Large intestine (tissue), 3 donors: ENCODE measurements at regions not wholly inside any gene's neighbourhood (a gene's known extent, or its start where the extent isn't known, plus 50 kb on each side); places are given as distances from the start of the nearest gene placed in this dataset.
A peak's percentile ranks its signal among the peaks of the same experiment; 100 is the strongest.

Experiments
- DNase-seq, 2 donors: peaks; one replicate each; pipeline versions ENCODE4 v3.0.0 to v3.0.0-alpha.2; 2013
- H3K27ac ChIP-seq: one replicate; pipeline ENCODE4 v1.5.1; 2013; ENCODE audit warnings: low read length
- H3K27me3 ChIP-seq: 2 replicates; pipeline ENCODE4 v1.6.1; 2013; ENCODE audit warnings: low read length; ENCODE audit not compliant: control insufficient read depth, insufficient read depth
- H3K36me3 ChIP-seq: 2 replicates; pipeline ENCODE4 v1.6.1; 2013; ENCODE audit warnings: low read length; ENCODE audit not compliant: control insufficient read depth, insufficient read depth
- H3K4me1 ChIP-seq: one replicate; pipeline ENCODE4 v1.6.1; 2013; ENCODE audit warnings: low read length; ENCODE audit not compliant: control insufficient read depth, insufficient read depth
- H3K4me3 ChIP-seq: one replicate; pipeline ENCODE4 v1.5.1; 2013; ENCODE audit warnings: low read length
- H3K9me3 ChIP-seq: one replicate; pipeline ENCODE4 v1.6.1; 2013; ENCODE audit warnings: mild to moderate bottlenecking, low read depth, low read length, moderate library complexity; ENCODE audit not compliant: control insufficient read depth
- whole genome bisulfite sequencing: methylation state at CpG from one replicate; pipeline ENCODE4 v1.1.5; 2013; ENCODE audit warnings: low lambda C conversion rate; ENCODE audit not compliant: insufficient coverage; 5-methylcytosine and 5-hydroxymethylcytosine counted together

DNA sequence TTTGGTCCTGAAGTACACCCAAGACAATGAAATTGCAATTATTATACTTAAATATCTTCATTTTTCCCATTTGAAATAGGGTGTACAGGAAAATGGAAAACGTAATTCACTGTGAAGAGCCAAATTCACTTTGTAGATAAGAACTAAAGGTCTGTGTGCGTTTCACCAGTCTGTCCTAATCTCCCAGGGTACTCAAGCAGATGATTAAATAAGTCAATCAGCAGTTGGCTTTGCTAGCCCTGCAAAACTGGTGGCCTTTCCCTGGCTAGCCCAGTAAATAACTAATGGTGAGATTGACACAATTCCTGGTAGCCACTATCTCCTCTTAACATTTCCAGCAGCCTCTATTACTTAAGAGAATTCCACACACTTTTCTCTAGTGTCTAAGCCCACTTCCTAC lies 389.3 kb downstream of the TBL1XR1 start:
- Histone ChIP-seq H3K36me3 (no peaks in the 10 kb centered on the region), H3K27ac (no peak overlapping the region), H3K4me1 (no peaks in the 10 kb centered on the region), H3K27me3 (no peaks in the 10 kb centered on the region), H3K4me3 (no peak overlapping the region), H3K9me3 (no peaks in the 10 kb centered on the region)
- 29% methylated on average over 1 of the region's 2 CpGs for WGBS
- no peak for DNase-seq

DNA sequence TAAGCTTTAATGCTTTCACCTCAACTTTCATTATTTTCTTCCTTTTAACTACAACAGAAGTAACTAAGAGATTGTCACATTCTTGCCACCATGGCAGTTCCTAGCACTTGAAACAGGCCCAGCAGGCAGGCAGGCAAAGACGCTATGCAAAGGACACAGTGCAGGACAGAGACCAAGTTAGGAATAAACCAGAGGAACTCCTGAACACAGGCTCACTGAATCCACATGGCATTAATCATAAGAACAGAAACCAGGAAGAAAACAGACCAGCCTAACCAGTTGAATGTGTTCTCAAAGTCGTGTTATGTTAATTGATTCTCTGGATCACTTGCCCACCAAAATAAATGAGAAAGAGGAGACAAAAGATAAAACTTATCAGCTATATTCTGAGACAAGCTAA lies 397.6 kb downstream of the TBL1XR1 start:
- Histone ChIP-seq H3K4me3 (no peak overlapping the region), H3K36me3 (no peaks in the 10 kb centered on the region), H3K27ac (no peak overlapping the region), H3K4me1 (no peaks in the 10 kb centered on the region), H3K9me3 (no peaks in the 10 kb centered on the region), H3K27me3 (no peaks in the 10 kb centered on the region)
- DNase-seq, result no peak
- WGBS, result 33% methylated on average over 1 of the region's 2 CpGs

DNA sequence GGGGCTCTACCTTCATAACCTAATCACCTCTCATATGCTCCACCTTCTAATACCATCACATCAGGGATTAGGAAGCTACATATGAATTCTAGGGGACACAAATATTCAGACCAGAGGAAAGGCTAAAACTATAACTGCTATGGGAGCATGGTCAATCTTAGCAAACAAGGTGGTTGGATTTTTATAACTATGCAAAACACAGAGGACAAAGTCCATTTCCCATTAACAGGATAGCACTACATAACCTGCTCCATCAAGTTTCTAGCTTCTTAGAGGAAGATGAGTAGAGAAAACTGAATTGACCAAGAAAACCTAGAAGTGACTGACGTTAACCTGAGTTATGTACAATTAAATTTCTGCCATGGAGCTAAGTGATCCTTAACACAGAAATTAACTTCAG lies 398.6 kb downstream of the TBL1XR1 start:
- no CpG with 5 or more reads among the region's 1 CpG for WGBS
- Histone ChIP-seq H3K27ac (no peak overlapping the region), H3K27me3 (no peaks in the 10 kb centered on the region), H3K9me3 (no peaks in the 10 kb centered on the region), H3K4me1 (no peaks in the 10 kb centered on the region), H3K36me3 (no peaks in the 10 kb centered on the region), H3K4me3 (no peak overlapping the region)
- peak; percentile 21 to 71 for DNase-seq

DNA sequence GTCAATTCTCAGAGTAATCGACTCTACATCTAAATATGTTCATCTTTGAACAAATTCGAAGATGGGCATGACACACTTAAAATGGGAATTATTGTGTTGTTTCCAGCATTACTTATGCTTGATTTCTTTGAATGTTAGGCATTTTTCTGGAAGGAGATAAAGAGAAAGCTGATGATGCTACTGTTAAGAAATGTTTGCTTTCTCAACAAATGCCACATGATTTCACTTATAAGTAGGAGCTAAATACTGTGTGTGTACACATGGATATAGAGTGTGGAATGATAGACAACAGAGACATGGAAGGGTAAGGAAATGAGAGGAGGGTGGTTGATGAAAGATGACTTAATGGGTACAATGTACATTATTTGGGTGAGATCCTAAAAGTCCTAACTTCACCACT lies 400.9 kb downstream of the TBL1XR1 start:
- no peaks in the 10 kb centered on the region for H3K27me3 ChIP-seq
- H3K9me3 ChIP-seq, result no peaks in the 10 kb centered on the region
- DNase-seq, result no peak
- no peaks in the 10 kb centered on the region for H3K36me3 ChIP-seq
- WGBS, result 71% methylated on average over 1 of the region's 2 CpGs
- H3K27ac ChIP-seq, result no peak overlapping the region
- no peaks in the 10 kb centered on the region for H3K4me1 ChIP-seq
- no peak overlapping the region for H3K4me3 ChIP-seq

DNA sequence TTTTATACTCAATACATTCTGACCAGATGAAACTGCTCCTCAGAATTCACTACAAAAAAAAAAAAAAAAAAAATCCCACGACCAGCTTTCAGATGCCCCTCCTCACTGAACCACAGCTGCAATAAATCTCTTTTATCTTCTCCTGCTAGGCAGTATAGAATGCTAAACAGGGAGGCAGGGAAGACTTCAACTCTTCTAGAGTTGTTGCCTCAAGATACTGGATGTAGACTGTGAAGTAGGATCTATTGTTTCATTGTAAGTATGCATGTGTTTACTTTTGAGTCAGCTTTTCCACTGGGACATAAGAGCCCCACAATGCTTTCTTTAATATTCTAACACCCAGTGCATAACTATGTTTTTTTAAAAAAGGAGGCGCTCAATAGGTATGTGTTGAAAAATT lies 401.4 kb downstream of the TBL1XR1 start:
- H3K27me3 ChIP-seq, result no peaks in the 10 kb centered on the region
- DNase-seq, result no peak
- WGBS, result 83% methylated on average over 1 of the region's 2 CpGs
- H3K36me3 ChIP-seq, result no peaks in the 10 kb centered on the region
- H3K4me3 ChIP-seq, result no peak overlapping the region
- no peak overlapping the region for H3K27ac ChIP-seq
- no peaks in the 10 kb centered on the region for H3K9me3 ChIP-seq
- no peaks in the 10 kb centered on the region for H3K4me1 ChIP-seq

DNA sequence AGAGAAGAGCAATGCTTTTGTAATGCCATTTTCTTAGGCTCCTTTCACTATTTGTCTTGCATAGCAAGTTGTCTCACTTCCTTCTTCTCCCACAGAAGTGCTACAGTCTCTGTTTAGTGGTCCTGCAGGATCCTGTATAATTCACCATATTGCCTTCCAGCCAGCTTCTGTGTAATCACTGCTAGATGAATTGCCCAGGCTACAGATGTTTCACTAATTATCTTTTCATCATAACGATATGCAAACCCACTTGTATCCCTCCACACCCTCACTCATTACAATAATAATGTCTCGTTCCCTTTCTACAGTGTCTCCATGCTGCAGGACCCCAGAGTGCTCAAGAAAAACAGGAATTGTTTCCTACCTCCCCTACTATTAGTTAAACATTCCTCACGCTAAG lies 402.9 kb downstream of the TBL1XR1 start:
- WGBS, result 60% methylated on average over 3 of the region's 3 CpGs

DNA sequence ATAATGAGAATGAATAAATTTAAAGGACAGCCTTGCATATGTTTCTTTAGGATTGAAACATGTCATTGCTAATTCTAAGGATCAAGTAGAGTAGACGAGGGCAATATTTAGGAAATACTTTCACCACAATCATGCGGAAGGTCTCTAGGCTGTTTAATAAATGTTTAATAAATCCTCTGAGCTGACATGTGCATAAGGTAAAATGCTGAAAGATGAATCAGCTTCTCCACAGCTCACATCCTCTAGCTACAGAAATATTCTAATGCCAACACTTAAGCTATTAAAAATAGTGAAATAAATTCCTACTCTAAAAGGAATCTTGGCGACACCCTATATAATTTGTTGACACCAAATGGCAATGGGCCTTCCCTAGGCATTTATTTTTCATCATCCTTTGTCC lies 407.3 kb downstream of the TBL1XR1 start:
- WGBS, result no CpG with 5 or more reads among the region's 3 CpGs
- no peak for DNase-seq
- no peaks in the 10 kb centered on the region for H3K4me1 ChIP-seq
- H3K36me3 ChIP-seq, result no peaks in the 10 kb centered on the region
- H3K27ac ChIP-seq, result no peak overlapping the region
- H3K4me3 ChIP-seq, result no peak overlapping the region
- H3K9me3 ChIP-seq, result no peaks in the 10 kb centered on the region
- no peaks in the 10 kb centered on the region for H3K27me3 ChIP-seq

More for the DNA sequence above, 402.9 kb downstream of the TBL1XR1 start:
- no peak for DNase-seq
- no peak overlapping the region for H3K27ac ChIP-seq
- H3K27me3 ChIP-seq, result no peaks in the 10 kb centered on the region
- H3K36me3 ChIP-seq, result no peaks in the 10 kb centered on the region
- no peaks in the 10 kb centered on the region for H3K9me3 ChIP-seq
- H3K4me3 ChIP-seq, result no peak overlapping the region
- no peaks in the 10 kb centered on the region for H3K4me1 ChIP-seq

DNA sequence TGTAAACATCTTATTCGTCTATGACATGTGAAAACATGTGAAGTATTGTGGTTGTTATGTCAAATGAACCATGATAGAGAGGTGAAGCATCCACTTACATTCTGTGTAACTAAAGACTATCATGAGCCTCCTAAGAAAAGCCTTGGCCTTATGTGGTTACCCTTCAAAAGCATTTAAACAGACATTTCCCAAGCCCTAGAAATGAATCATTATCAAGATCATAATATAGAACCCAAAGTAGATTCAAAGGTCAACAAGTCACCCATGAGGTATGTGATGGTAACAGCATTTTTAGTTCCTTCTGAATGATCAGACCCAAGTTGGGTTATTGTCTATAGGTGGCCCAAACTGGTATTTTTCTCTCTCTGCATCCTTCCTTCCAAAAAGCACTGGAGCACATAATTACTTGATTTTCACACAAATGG lies 408.0 kb downstream of the TBL1XR1 start:
- Histone ChIP-seq H3K9me3 (no peaks in the 10 kb centered on the region), H3K4me3 (no peak overlapping the region), H3K27ac (no peak overlapping the region), H3K27me3 (no peaks in the 10 kb centered on the region), H3K4me1 (no peaks in the 10 kb centered on the region), H3K36me3 (no peaks in the 10 kb centered on the region)
- 100% methylated on average over 1 of the region's 1 CpG for WGBS
- no peak for DNase-seq

DNA sequence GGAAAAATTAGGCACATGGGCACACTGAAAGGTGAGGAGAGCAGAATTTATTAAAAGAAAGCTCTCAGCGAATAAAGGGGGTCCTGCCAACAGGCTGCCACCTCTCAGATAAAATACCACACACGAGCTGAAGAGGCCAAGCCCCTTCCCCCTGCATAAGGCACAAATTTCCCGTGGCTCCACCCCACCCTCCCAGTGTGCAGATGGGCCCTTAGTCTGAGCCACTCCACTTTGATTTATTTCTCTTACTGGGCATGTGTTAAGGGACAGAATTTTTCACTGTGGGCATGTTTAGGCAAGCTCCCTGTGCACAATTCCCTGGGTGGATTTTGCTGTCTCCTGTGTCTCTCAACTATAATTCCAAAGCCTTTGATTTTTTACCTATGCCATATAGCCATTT lies 409.8 kb downstream of the TBL1XR1 start:
- no peak overlapping the region for H3K27ac ChIP-seq
- H3K4me3 ChIP-seq, result no peak overlapping the region
- no CpG with 5 or more reads among the region's 3 CpGs for WGBS
- no peaks in the 10 kb centered on the region for H3K9me3 ChIP-seq
- no peaks in the 10 kb centered on the region for H3K4me1 ChIP-seq
- H3K27me3 ChIP-seq, result no peaks in the 10 kb centered on the region
- DNase-seq, result no peak
- H3K36me3 ChIP-seq, result no peaks in the 10 kb centered on the region

DNA sequence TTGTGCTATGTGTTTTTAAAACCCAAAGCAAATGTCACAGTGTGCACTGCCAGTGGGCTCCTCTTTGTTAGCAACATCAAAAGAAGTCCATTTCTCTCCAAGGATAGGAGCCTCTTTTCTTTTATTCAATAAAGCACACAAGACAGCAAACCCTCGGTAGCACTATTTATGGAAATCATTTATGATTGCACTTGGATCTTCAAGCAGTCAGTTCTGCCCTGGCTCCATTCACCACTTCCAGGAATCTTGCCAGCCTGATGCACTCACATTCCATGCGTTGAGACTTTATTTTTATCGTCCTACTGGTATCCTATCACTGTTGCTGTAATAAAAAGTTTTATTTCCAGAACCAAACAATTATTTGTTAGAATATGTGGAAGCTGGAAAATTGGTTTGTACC lies 412.1 kb downstream of the TBL1XR1 start:
- Histone ChIP-seq H3K4me3 (no peak overlapping the region), H3K36me3 (no peaks in the 10 kb centered on the region), H3K4me1 (no peaks in the 10 kb centered on the region), H3K27me3 (no peaks in the 10 kb centered on the region), H3K27ac (no peak overlapping the region), H3K9me3 (no peaks in the 10 kb centered on the region)
- peak in 1 of 2 donors; percentile 3 for DNase-seq
- 60% methylated on average over 1 of the region's 3 CpGs for WGBS

DNA sequence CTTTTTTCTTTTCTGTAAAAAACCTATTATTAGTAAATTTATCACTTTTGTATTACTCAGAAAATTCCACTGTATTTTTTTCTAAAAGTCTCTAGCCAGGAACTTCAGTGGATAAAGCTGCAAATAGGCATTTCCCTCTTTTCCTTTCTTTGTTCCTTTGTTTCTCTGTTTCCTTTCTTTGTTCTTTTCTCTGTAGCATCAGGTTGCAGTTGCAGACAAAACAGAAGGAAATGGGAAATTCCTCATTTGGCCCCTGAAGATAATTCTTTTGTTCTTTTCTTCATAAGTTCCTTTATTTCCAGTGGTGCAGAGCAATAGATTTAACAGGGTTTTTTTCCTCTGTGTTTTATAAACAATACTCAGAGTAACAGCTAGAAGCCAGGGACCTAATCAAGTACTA lies 416.5 kb downstream of the TBL1XR1 start:
- no peaks in the 10 kb centered on the region for H3K36me3 ChIP-seq
- no peak overlapping the region for H3K4me3 ChIP-seq
- no peaks in the 10 kb centered on the region for H3K27me3 ChIP-seq
- DNase-seq, result no peak
- H3K27ac ChIP-seq, result no peak overlapping the region
- no peaks in the 10 kb centered on the region for H3K9me3 ChIP-seq
- H3K4me1 ChIP-seq, result no peaks in the 10 kb centered on the region
